Fibroblast of skin of right biceps (primary cell): ENCODE measurements at regions not wholly inside any gene's neighbourhood (a gene's known extent, or its start where the extent isn't known, plus 50 kb on each side); places are given as distances from the start of the nearest gene placed in this dataset.

ENCODE experiments used
- DNase-seq: peaks from one replicate; pipeline ENCODE4 v3.0.0-alpha.2; 2013

GRCh38 chr2:57894381-57894780, 152.2 kb upstream of the VRK2 start:
- DNase-seq: no peak

GRCh38 chr2:57897920-57898319, 148.7 kb upstream of the VRK2 start:
- no peak for DNase-seq

- no peak for DNase-seq
Measured at GRCh38 chr2:57899898-57900297, 146.7 kb upstream of the VRK2 start.

- DNase-seq: no peak
Measured at GRCh38 chr2:57902578-57902977, 144.0 kb upstream of the VRK2 start.

- DNase-seq: peak; percentile 61
Measured at GRCh38 chr2:57906152-57906732, 140.4 kb upstream of the VRK2 start.

GRCh38 chr2:57907411-57907810, 139.2 kb upstream of the VRK2 start:
- DNase-seq: no peak

- no peak for DNase-seq
Measured at GRCh38 chr2:57908736-57909161, 137.9 kb upstream of the VRK2 start.

GRCh38 chr2:57918126-57918525, 128.5 kb upstream of the VRK2 start:
- DNase-seq: no peak

- no peak for DNase-seq
Measured at GRCh38 chr2:57920342-57920939, 126.2 kb upstream of the VRK2 start.

- no peak for DNase-seq
Measured at GRCh38 chr2:57934659-57935058, 111.9 kb upstream of the VRK2 start.

- peak; percentile 1 for DNase-seq
Measured at GRCh38 chr2:57936216-57936615, 110.4 kb upstream of the VRK2 start.

GRCh38 chr2:57937456-57937855, 109.2 kb upstream of the VRK2 start:
- DNase-seq: no peak

GRCh38 chr2:57941816-57942215, 104.8 kb upstream of the VRK2 start:
- no peak for DNase-seq

GRCh38 chr2:57943315-57943714, 103.3 kb upstream of the VRK2 start:
- DNase-seq: peak; percentile 40

- no peak for DNase-seq
Measured at GRCh38 chr2:57947398-57947797, 99.2 kb upstream of the VRK2 start.

GRCh38 chr2:57954020-57954419, 92.6 kb upstream of the VRK2 start:
- DNase-seq: no peak

GRCh38 chr2:57957238-57957637, 89.4 kb upstream of the VRK2 start:
- no peak for DNase-seq

- DNase-seq: no peak
Measured at GRCh38 chr2:57959390-57959789, 87.2 kb upstream of the VRK2 start.

GRCh38 chr2:57962861-57963260, 83.7 kb upstream of the VRK2 start:
- DNase-seq: no peak

GRCh38 chr2:57965219-57965618, 81.4 kb upstream of the VRK2 start:
- DNase-seq: no peak

GRCh38 chr2:57965961-57966360, 80.6 kb upstream of the VRK2 start:
- no peak for DNase-seq

- DNase-seq: no peak
Measured at GRCh38 chr2:57973621-57974186, 72.9 kb upstream of the VRK2 start.

GRCh38 chr2:57979158-57979557, 67.4 kb upstream of the VRK2 start:
- DNase-seq: no peak

GRCh38 chr2:57981083-57981768, 65.4 kb upstream of the VRK2 start:
- DNase-seq: peak; percentile 69
